ENCODE measurements at regions not wholly inside any gene's neighbourhood (a gene's known extent, or its start where the extent isn't known, plus 50 kb on each side); places are given as distances from the start of the nearest gene placed in this dataset.
"Not testable (repeated sequence)": the region's sequence is repeated elsewhere in the genome, so short reads cannot be mapped to it uniquely, and the experiment has no call there.

- not testable (repeated sequence) for TF ChIP-seq CTCF (IDR thresholded peaks at IDR 0.05; ENCODE audit: low read length); EZH2phosphoT487 (IDR thresholded peaks at IDR 0.05; ENCODE audit: low read length); EZH2 (optimal IDR thresholded peaks at IDR 0.05; ENCODE audit: low read depth, low read length)
Measured at GRCh38 chr13:18285663-18286062, 896.0 kb downstream of the TUBA3C start.
